GM12878 (cell line): ENCODE measurements at regions not wholly inside any gene's neighbourhood (a gene's known extent, or its start where the extent isn't known, plus 50 kb on each side); places are given as distances from the start of the nearest gene placed in this dataset.
"Not testable (repeated sequence)": the region's sequence is repeated elsewhere in the genome, so short reads cannot be mapped to it uniquely, and the experiment has no call there.

ENCODE experiments used
- ATAC-seq: fragments of 200-7000 bp; cut with Tn5 transposase; 3 replicates; pipeline ENCODE4 v1.9.1; 2020; ENCODE audit warnings: mild to moderate bottlenecking, moderate library complexity
- BruUV-seq: library from RNA; stranded (reverse); fragments of 400-500 nt; replicated peaks from 2 replicates; lab custom pipeline; 2021; lab: Mats Ljungman, UMichigan
- CTCF ChIA-PET: fragments of 300-600 bp; sonication (Branson Sonifier 250); formaldehyde crosslinking; extraction: SDS; loops from one replicate; lab custom pipeline; 2021; ENCODE audit warnings: inconsistent platforms; lab: Yijun Ruan, JAX
- POLR2A ChIA-PET: fragments of 350-600 bp; formaldehyde crosslinking; extraction: SDS; loops from one replicate; lab custom pipeline; 2021; ENCODE audit warnings: inconsistent platforms; lab: Charles Lee
- RAD21 ChIA-PET: fragments of 300-600 bp; sonication (Branson Sonifier 250); formaldehyde crosslinking; loops from one replicate; lab custom pipeline; 2023; ENCODE audit warnings: antibody characterized with exemption; ENCODE audit not compliant: unreplicated experiment; lab: Charles Lee
- SMC1A ChIA-PET: fragments of 300-600 bp; sonication (Branson Sonifier 250); formaldehyde crosslinking; loops from one replicate; lab custom pipeline; 2023; ENCODE audit not compliant: unreplicated experiment, uncharacterized antibody; lab: Charles Lee
- DNase-seq: peaks from one replicate; pipeline ENCODE4 v3.0.0-alpha.2; 2011; ENCODE audit warnings: low read depth, low spot score
- FAIRE-seq: peaks from 3 replicates; lab custom pipeline; 2011; peaks lifted over from hg19 to GRCh38; lab: Jason Lieb, UNC
- H2AFZ ChIP-seq: 2 replicates; pipeline ENCODE4 v1.6.0; 2011; ENCODE audit warnings: low read depth, low read length, control low read depth; ENCODE audit not compliant: control insufficient read depth
- H3K27ac ChIP-seq: 2 replicates; pipeline ENCODE4 v1.5.1; 2011; ENCODE audit warnings: control low read depth; ENCODE audit not compliant: control insufficient read depth, insufficient read depth
- H3K27me3 ChIP-seq, 2 experiments: replicated peaks in 1 of 2; 2 replicates each; pipeline versions ENCODE4 v1.6.0 to v1.6.1; 2011; ENCODE audit warnings: low read length in 1 of 2; ENCODE audit not compliant: control insufficient read depth in 2 of 2, insufficient read depth in 2 of 2
- H3K36me3 ChIP-seq, 2 experiments: 2 replicates each; pipeline ENCODE4 v1.5.1; 2011; ENCODE audit warnings: low read length in 1 of 2; ENCODE audit not compliant: control insufficient read depth in 2 of 2, insufficient read depth in 2 of 2
- H3K4me1 ChIP-seq: 2 replicates; pipeline ENCODE4 v1.6.1; 2011; ENCODE audit warnings: mild to moderate bottlenecking, low read length, moderate library complexity, mixed read lengths; ENCODE audit not compliant: control insufficient read depth, insufficient read depth
- H3K4me2 ChIP-seq: 2 replicates; pipeline ENCODE4 v1.6.0; 2011; ENCODE audit warnings: control low read depth; ENCODE audit not compliant: control insufficient read depth, insufficient read depth
- H3K4me3 ChIP-seq: fragments of 200-600 bp; sonication (generic); 2 replicates; pipeline ENCODE4 v1.5.1; 2016
- H3K79me2 ChIP-seq: 2 replicates; pipeline ENCODE4 v1.6.0; 2011; ENCODE audit warnings: low read length; ENCODE audit not compliant: control insufficient read depth, insufficient read depth
- H3K9ac ChIP-seq: 2 replicates; pipeline ENCODE4 v1.8.0; 2011; ENCODE audit warnings: low read length, control low read depth, mixed read lengths; ENCODE audit not compliant: control insufficient read depth, insufficient read depth
- H3K9me3 ChIP-seq: replicated peaks from 3 replicates; pipeline ENCODE4 v1.5.1; 2011; ENCODE audit warnings: mild to moderate bottlenecking, low read length; ENCODE audit not compliant: control insufficient read depth, insufficient read depth
- H4K20me1 ChIP-seq: 2 replicates; pipeline ENCODE4 v1.6.0; 2011; ENCODE audit not compliant: control insufficient read depth, insufficient read depth
- IKZF2 ChIP-seq, 2 experiments: fragments of 450-650 bp; IDR thresholded peaks; 2 replicates each; pipeline ENCODE4 v1.6.1; 2017; ENCODE audit warnings: mild to moderate bottlenecking in 2 of 2, moderate library complexity in 2 of 2
- SPI1 ChIP-seq: IDR thresholded peaks from 2 replicates; pipeline ENCODE4 v1.6.1; 2011; ENCODE audit warnings: low read depth, mild to moderate bottlenecking, low read length, moderate library complexity, borderline replicate concordance; ENCODE audit not compliant: insufficient read depth
- WGBS: methylation state at CpG from one replicate; pipeline ENCODE4 v1.1.6; 2016; ENCODE audit warnings: low lambda C conversion rate; ENCODE audit not compliant: insufficient replicate concordance, insufficient coverage; ENCODE audit errors: missing lambda C conversion rate; 5-methylcytosine and 5-hydroxymethylcytosine counted together
- in situ Hi-C: fragments of 300-500 bp; cut with MboI; formaldehyde crosslinking; loops from 9 replicates; pipeline ENCODE4 v1.14.3; 2018; ENCODE audit warnings: mixed read lengths
- intact Hi-C: fragments of 100-400 bp; cut with micrococcal nuclease; formaldehyde crosslinking; loops from one replicate; pipeline ENCODE4 v1.14.2; 2022; ENCODE audit not compliant: unreplicated experiment

DNA sequence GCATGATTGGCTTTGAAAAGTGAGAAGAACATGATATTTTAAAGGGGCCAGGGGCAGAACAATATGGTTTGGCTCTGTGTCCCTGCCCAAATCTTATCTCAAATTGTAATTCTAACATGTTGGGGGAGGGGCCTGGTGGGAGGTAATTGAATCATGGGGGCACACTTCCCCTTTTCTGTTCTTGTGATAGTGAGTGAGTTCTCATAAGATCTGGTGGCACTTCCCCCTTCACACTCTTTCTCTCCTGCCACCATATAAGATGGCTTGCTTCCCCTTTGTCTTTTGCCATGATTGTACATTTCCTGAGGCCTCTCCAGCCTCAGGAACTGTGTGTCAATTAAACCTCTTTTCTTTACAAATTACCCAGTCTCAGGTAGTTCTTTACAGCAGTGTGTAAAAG, 85.9 kb upstream of the C1QTNF3 start:
- H3K4me1 ChIP-seq, H3K9ac ChIP-seq, CTCF ChIA-PET, H4K20me1 ChIP-seq, FAIRE-seq, BruUV-seq, intact Hi-C loops, H3K79me2 ChIP-seq, H3K4me3 ChIP-seq, H3K9me3 ChIP-seq, H3K27ac ChIP-seq, RAD21 ChIA-PET, H3K27me3 ChIP-seq, SMC1A ChIA-PET, H3K36me3 ChIP-seq, H3K4me2 ChIP-seq, in situ Hi-C loops, POLR2A ChIA-PET, H2AFZ ChIP-seq, DNase-seq: not testable (repeated sequence)
- ATAC-seq: peak; percentile 62
- TF ChIP-seq IKZF2 (IDR thresholded peaks at IDR 0.05): peak in 1 of 2 experiments; percentile 16; a peak in 1 of 4 replicates
- TF ChIP-seq SPI1: peak; percentile 62

DNA sequence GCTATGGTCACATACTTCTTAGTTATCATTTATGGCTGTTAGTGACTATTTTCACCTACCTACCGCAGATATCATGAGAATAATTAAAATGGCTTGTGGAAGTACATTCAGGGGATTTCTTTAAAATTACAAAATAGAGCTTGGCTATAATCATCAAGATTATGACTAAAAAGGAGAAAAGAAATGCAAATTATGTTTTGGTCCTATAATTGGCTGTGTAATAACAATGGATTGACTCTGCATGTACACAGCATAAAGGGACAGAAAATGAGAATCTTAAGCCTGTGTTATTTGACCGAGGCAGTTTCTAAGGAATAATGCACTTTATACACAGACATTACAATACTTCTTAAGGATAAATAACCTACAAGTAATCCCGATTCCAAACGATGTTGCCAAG, 112.0 kb upstream of the C1QTNF3 start:
- BruUV-seq, H3K36me3 ChIP-seq, H3K4me3 ChIP-seq, H3K27me3 ChIP-seq, DNase-seq, H4K20me1 ChIP-seq, H3K9ac ChIP-seq, in situ Hi-C loops, H3K4me1 ChIP-seq, POLR2A ChIA-PET, H2AFZ ChIP-seq, H3K79me2 ChIP-seq, H3K9me3 ChIP-seq, SMC1A ChIA-PET, FAIRE-seq, H3K27ac ChIP-seq, RAD21 ChIA-PET, H3K4me2 ChIP-seq, intact Hi-C loops, CTCF ChIA-PET: not testable (repeated sequence)
- 63% methylated on average over 3 of the region's 4 CpGs for WGBS
- ATAC-seq: peak; percentile 76
